Astrocyte (in vitro differentiated cells and primary cell): ENCODE measurements at regions not wholly inside any gene's neighbourhood (a gene's known extent, or its start where the extent isn't known, plus 50 kb on each side); places are given as distances from the start of the nearest gene placed in this dataset.

Experiments
- EZH2 ChIP-seq: IDR thresholded peaks from 2 replicates; pipeline ENCODE4 v1.6.1; 2012; ENCODE audit warnings: mild to moderate bottlenecking, low read length, inconsistent platforms; ENCODE audit not compliant: insufficient read depth
- TF ChIP-seq, protein P1 (sequence below): IDR thresholded peaks from 2 replicates; pipeline ENCODE4 v1.5.1; 2011; ENCODE audit warnings: low read depth, mild to moderate bottlenecking, inconsistent platforms, low read length, moderate library complexity; ENCODE audit not compliant: insufficient read depth

DNA sequence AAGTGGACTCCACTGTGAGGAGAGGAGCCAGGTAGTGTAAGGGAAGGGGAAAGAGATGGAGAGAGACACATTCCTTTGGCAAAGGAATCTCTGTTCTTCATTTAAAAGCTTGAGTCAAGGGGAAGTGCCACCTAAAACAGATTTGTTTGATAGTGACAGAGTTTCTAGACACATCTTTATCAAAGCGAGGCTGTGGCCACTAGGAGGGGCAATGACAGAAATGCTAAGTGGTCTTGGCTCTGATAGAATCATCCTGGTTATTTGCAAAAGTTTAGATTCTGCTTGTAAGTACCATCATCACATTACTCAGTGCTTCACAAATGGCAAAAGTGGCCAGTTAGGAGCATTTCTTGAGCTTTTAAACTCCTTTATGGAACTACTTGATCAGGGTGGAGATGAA, 261.4 kb downstream of the CNTN3 start:
- TF ChIP-seq, protein P1, sequence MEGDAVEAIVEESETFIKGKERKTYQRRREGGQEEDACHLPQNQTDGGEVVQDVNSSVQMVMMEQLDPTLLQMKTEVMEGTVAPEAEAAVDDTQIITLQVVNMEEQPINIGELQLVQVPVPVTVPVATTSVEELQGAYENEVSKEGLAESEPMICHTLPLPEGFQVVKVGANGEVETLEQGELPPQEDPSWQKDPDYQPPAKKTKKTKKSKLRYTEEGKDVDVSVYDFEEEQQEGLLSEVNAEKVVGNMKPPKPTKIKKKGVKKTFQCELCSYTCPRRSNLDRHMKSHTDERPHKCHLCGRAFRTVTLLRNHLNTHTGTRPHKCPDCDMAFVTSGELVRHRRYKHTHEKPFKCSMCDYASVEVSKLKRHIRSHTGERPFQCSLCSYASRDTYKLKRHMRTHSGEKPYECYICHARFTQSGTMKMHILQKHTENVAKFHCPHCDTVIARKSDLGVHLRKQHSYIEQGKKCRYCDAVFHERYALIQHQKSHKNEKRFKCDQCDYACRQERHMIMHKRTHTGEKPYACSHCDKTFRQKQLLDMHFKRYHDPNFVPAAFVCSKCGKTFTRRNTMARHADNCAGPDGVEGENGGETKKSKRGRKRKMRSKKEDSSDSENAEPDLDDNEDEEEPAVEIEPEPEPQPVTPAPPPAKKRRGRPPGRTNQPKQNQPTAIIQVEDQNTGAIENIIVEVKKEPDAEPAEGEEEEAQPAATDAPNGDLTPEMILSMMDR: no peak
- TF ChIP-seq EZH2: no peak
